DND-41 (cell line): ENCODE measurements at regions not wholly inside any gene's neighbourhood (a gene's known extent, or its start where the extent isn't known, plus 50 kb on each side); places are given as distances from the start of the nearest gene placed in this dataset.
A peak's percentile ranks its signal among the peaks of the same experiment; 100 is the strongest.

Experiments
- CTCF ChIP-seq: IDR thresholded peaks from 2 replicates; pipeline ENCODE4 v1.5.1; 2012; ENCODE audit warnings: borderline replicate concordance, low read length, moderate library complexity, mild to moderate bottlenecking; ENCODE audit not compliant: poor library complexity, severe bottlenecking; ENCODE audit errors: extremely low read depth
- EZH2 ChIP-seq: IDR thresholded peaks from 3 replicates; pipeline ENCODE4 v1.6.1; 2012; ENCODE audit warnings: borderline replicate concordance, low read depth, mild to moderate bottlenecking, moderate library complexity, low read length, inconsistent platforms; ENCODE audit not compliant: severe bottlenecking

- TF ChIP-seq CTCF, result peak; percentile 81
- no peak for TF ChIP-seq EZH2
These were observed 218.9 kb upstream of the EDNRB start for GRCh38 chr13:78137404-78138142.
